CD14-positive monocyte (primary cell): ENCODE measurements at regions not wholly inside any gene's neighbourhood (a gene's known extent, or its start where the extent isn't known, plus 50 kb on each side); places are given as distances from the start of the nearest gene placed in this dataset.

Experiments used
- DNase-seq, 3 donors: peaks; one replicate each; pipeline ENCODE4 v3.0.0-alpha.2; 2011 to 2022
- H2AFZ ChIP-seq: 2 replicates; pipeline ENCODE4 v1.6.0; 2012; ENCODE audit warnings: mild to moderate bottlenecking, low read depth, low read length, inconsistent platforms; ENCODE audit not compliant: insufficient read depth, poor library complexity, severe bottlenecking
- H3K27ac ChIP-seq, 2 donors: 1 replicate in 1 of 2; 2 replicates in 1 of 2; pipeline ENCODE4 v1.5.1; 2012 to 2013; ENCODE audit warnings: low read length in 2 of 2, control low read depth in 1 of 2, inconsistent platforms in 1 of 2, low read depth in 1 of 2, mild to moderate bottlenecking in 1 of 2
- H3K27me3 ChIP-seq, 2 donors: one replicate each; pipeline versions ENCODE4 v1.6.0 to v1.6.1; 2011 to 2013; ENCODE audit warnings: low read length in 2 of 2; ENCODE audit not compliant: control insufficient read depth in 2 of 2, insufficient read depth in 2 of 2
- H3K36me3 ChIP-seq, 2 donors: replicated peaks in 1 of 2; 1 replicate in 1 of 2; 2 replicates in 1 of 2; pipeline versions ENCODE4 v1.5.1 to v1.6.1; 2012 to 2013; ENCODE audit warnings: low read length in 2 of 2, control low read depth in 1 of 2, inconsistent platforms in 1 of 2, mild to moderate bottlenecking in 1 of 2; ENCODE audit not compliant: insufficient read depth in 2 of 2, control insufficient read depth in 1 of 2
- H3K4me1 ChIP-seq, 2 donors: 1 replicate in 1 of 2; 2 replicates in 1 of 2; pipeline versions ENCODE4 v1.5.1 to v1.6.1; 2012 to 2013; ENCODE audit warnings: low read length in 2 of 2, control low read depth in 1 of 2, inconsistent platforms in 1 of 2, mild to moderate bottlenecking in 1 of 2, moderate library complexity in 1 of 2; ENCODE audit not compliant: insufficient read depth in 2 of 2, control insufficient read depth in 1 of 2
- H3K4me2 ChIP-seq: replicated peaks from 2 replicates; pipeline ENCODE3; 2012; ENCODE audit warnings: low read length, moderate library complexity, mild to moderate bottlenecking; ENCODE audit not compliant: poor library complexity, severe bottlenecking; ENCODE audit errors: extremely low read depth
- H3K4me3 ChIP-seq, 3 experiments: fragments of 200-600 bp in 1 of 3; sonication (generic) in 1 of 3; replicated peaks in 1 of 3; 1 replicate in 2 of 3; 2 replicates in 1 of 3; pipeline ENCODE4 v1.5.1; 2011 to 2013; ENCODE audit warnings: low read length in 3 of 3, mild to moderate bottlenecking in 3 of 3, control low read depth in 2 of 3, low read depth in 2 of 3, inconsistent platforms in 1 of 3, moderate library complexity in 1 of 3
- H3K79me2 ChIP-seq: 2 replicates; pipeline ENCODE4 v1.6.0; 2012; ENCODE audit warnings: mild to moderate bottlenecking, control low read depth, inconsistent platforms, low read length, moderate library complexity; ENCODE audit not compliant: insufficient read depth
- H3K9ac ChIP-seq: 2 replicates; pipeline ENCODE4 v1.6.0; 2017; ENCODE audit warnings: low read length, mild to moderate bottlenecking; ENCODE audit not compliant: insufficient read depth, poor library complexity, severe bottlenecking
- H3K9me3 ChIP-seq, 2 donors: replicated peaks in 1 of 2; 1 replicate in 1 of 2; 2 replicates in 1 of 2; pipeline versions ENCODE4 v1.5.1 to v1.6.1; 2012 to 2013; ENCODE audit warnings: low read length in 2 of 2, control low read depth in 1 of 2; ENCODE audit not compliant: control insufficient read depth in 1 of 2, insufficient read depth in 1 of 2
- H4K20me1 ChIP-seq: 2 replicates; pipeline ENCODE4 v1.6.0; 2012; ENCODE audit warnings: mild to moderate bottlenecking, low read length, control low read depth, moderate library complexity; ENCODE audit not compliant: insufficient read depth
- H3K27ac Mint-ChIP-seq, 7 donors: one replicate each; pipeline ENCODE4 v1.8.0; 2020; ENCODE audit warnings: mild to moderate bottlenecking in 7 of 7, mixed read lengths in 7 of 7, moderate library complexity in 6 of 7, inconsistent platforms in 2 of 7
- H3K27me3 Mint-ChIP-seq, 3 donors: one replicate each; pipeline ENCODE4 v1.8.0; 2021 to 2022; ENCODE audit warnings: low read depth in 3 of 3, mild to moderate bottlenecking in 3 of 3, mixed read lengths in 3 of 3, moderate library complexity in 3 of 3, inconsistent platforms in 1 of 3
- H3K36me3 Mint-ChIP-seq, 2 donors: one replicate each; pipeline ENCODE4 v1.8.0; 2020; ENCODE audit warnings: mixed read lengths in 2 of 2, inconsistent platforms in 1 of 2, mild to moderate bottlenecking in 1 of 2
- H3K4me1 Mint-ChIP-seq: one replicate; pipeline ENCODE4 v1.8.0; 2020; ENCODE audit warnings: mild to moderate bottlenecking, mixed read lengths
- H3K4me3 Mint-ChIP-seq, 2 donors: one replicate each; pipeline ENCODE4 v1.8.0; 2020; ENCODE audit warnings: mild to moderate bottlenecking in 2 of 2, mixed read lengths in 2 of 2, moderate library complexity in 1 of 2
- H3K9me3 Mint-ChIP-seq, 7 donors: one replicate each; pipeline ENCODE4 v1.8.0; 2020 to 2022; ENCODE audit warnings: mixed read lengths in 7 of 7, mild to moderate bottlenecking in 6 of 7, moderate library complexity in 6 of 7, inconsistent platforms in 2 of 7
- WGBS: methylation state at CpG from one replicate; pipeline ENCODE4 v1.1.5; 2013; ENCODE audit warnings: missing lambda C conversion rate; ENCODE audit not compliant: insufficient coverage; 5-methylcytosine and 5-hydroxymethylcytosine counted together
- intact Hi-C, 2 donors: fragments of 100-400 bp; cut with micrococcal nuclease; formaldehyde crosslinking; loops; one replicate each; pipeline versions ENCODE4 v1.15.0 to v1.15.1; 2023
- TF ChIP-seq, protein P1 (sequence below): fragments of 200-600 bp; IDR thresholded peaks from one replicate; pipeline ENCODE4 v1.8.0; 2022; ENCODE audit warnings: antibody characterized with exemption, mild to moderate bottlenecking

DNA sequence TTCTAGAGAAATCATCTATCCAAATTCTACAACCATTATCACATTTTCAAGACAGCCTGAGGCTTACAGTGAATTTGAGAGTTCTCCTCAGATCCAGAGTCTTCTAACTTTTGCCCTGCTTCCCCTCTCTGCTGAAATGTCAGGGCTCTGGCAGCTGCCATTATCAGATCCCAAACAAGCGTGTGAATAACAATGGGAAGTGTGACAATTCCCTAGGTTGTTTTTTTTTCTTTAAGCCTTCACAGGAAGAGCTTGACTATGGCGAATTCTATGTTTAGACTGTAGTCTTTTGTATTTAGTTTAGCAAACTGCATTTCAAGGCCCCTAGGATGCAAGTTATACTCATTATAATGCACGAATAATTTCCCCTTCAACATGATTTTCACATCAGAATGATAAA lies 61.3 kb upstream of the KDR start:
- peaks cover 0 to 10% (median 6%) of the 10 kb centered on the region in 7 donors for H3K9me3 Mint-ChIP-seq
- H3K4me3 ChIP-seq, result no peak overlapping the region
- intact Hi-C loops, result no loop called here
- peaks cover 0 to 4% (median 3%) of the 10 kb centered on the region in 3 donors for H3K27me3 Mint-ChIP-seq
- peaks cover 0 to 2% of the 10 kb centered on the region in 2 donors for H3K9me3 ChIP-seq
- H3K79me2 ChIP-seq, result no peaks in the 10 kb centered on the region
- H3K4me1 Mint-ChIP-seq, result no peaks in the 10 kb centered on the region
- WGBS, result no CpG with 5 or more reads among the region's 3 CpGs
- H3K4me1 ChIP-seq, result no peaks in the 10 kb centered on the region
- H3K27me3 ChIP-seq, result no peaks in the 10 kb centered on the region
- H3K27ac Mint-ChIP-seq, result no peak overlapping the region
- TF ChIP-seq, protein P1, sequence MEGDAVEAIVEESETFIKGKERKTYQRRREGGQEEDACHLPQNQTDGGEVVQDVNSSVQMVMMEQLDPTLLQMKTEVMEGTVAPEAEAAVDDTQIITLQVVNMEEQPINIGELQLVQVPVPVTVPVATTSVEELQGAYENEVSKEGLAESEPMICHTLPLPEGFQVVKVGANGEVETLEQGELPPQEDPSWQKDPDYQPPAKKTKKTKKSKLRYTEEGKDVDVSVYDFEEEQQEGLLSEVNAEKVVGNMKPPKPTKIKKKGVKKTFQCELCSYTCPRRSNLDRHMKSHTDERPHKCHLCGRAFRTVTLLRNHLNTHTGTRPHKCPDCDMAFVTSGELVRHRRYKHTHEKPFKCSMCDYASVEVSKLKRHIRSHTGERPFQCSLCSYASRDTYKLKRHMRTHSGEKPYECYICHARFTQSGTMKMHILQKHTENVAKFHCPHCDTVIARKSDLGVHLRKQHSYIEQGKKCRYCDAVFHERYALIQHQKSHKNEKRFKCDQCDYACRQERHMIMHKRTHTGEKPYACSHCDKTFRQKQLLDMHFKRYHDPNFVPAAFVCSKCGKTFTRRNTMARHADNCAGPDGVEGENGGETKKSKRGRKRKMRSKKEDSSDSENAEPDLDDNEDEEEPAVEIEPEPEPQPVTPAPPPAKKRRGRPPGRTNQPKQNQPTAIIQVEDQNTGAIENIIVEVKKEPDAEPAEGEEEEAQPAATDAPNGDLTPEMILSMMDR, result no peak
- H3K36me3 Mint-ChIP-seq, result no peaks in the 10 kb centered on the region
- no peak overlapping the region for H3K4me2 ChIP-seq
- no peaks in the 10 kb centered on the region for H3K36me3 ChIP-seq
- H3K9ac ChIP-seq, result no peak overlapping the region
- no peaks in the 10 kb centered on the region for H4K20me1 ChIP-seq
- no peak for DNase-seq
- no peak overlapping the region for H3K4me3 Mint-ChIP-seq
- no peak overlapping the region for H3K27ac ChIP-seq
- H2AFZ ChIP-seq, result no peak overlapping the region

- no peaks in the 10 kb centered on the region for H4K20me1 ChIP-seq
- TF ChIP-seq, protein P1, result no peak
Observed at GRCh38 chr4:55214172-55214571, 88.8 kb upstream of the KDR start.

More at GRCh38 chr4:55214172-55214571, 88.8 kb upstream of the KDR start:
- H3K9me3 Mint-ChIP-seq, result peaks cover 0 to 10% (median 5%) of the 10 kb centered on the region in 7 donors
- no peaks in the 10 kb centered on the region for H3K4me1 Mint-ChIP-seq
- H3K36me3 Mint-ChIP-seq, result no peaks in the 10 kb centered on the region
- Histone ChIP-seq H3K9ac (no peak overlapping the region), H3K4me3 (no peak overlapping the region), H3K36me3 (no peaks in the 10 kb centered on the region), H3K4me1 (no peaks in the 10 kb centered on the region), H3K4me2 (no peak overlapping the region), H3K9me3 (no peaks in the 10 kb centered on the region), H3K27ac (no peak overlapping the region), H2AFZ (no peak overlapping the region), H3K27me3 (no peaks in the 10 kb centered on the region), H3K79me2 (no peaks in the 10 kb centered on the region)
- no CpG with 5 or more reads among the region's 3 CpGs for WGBS
- intact Hi-C loops, result no loop called here
- peaks cover 0 to 2% (median 0%) of the 10 kb centered on the region in 3 donors for H3K27me3 Mint-ChIP-seq
- no peak overlapping the region for H3K27ac Mint-ChIP-seq
- no peak for DNase-seq
- no peak overlapping the region for H3K4me3 Mint-ChIP-seq
